ENCODE measurements at regions not wholly inside any gene's neighbourhood (a gene's known extent, or its start where the extent isn't known, plus 50 kb on each side); places are given as distances from the start of the nearest gene placed in this dataset.

- no peak overlapping the region for H3K14ac ChIP-seq (replicated peaks; ENCODE audit: low read depth, low read length)
Measured at GRCh38 chr3:135453326-135453725, 512.2 kb upstream of the PPP2R3A start.

More at GRCh38 chr3:135453326-135453725, 512.2 kb upstream of the PPP2R3A start:
- H2BK120ac ChIP-seq (ENCODE audit: low read depth, low read length): no peak overlapping the region
- H3K4me3 ChIP-seq (ENCODE audit: insufficient read depth, low read depth, low read length): no peak overlapping the region
- no peak for DNase-seq
- H3K36me3 ChIP-seq (ENCODE audit: control insufficient read depth, insufficient read depth, low read length): no peaks in the 10 kb centered on the region
- peaks cover 6% of the 10 kb centered on the region; the same call in 1 of the 2 replicates for H3K9me3 ChIP-seq (ENCODE audit: control insufficient read depth, insufficient read depth, low read length)
- no peak overlapping the region for H4K91ac ChIP-seq (ENCODE audit: insufficient read depth, low read depth, low read length)
- intact Hi-C loops (cut with micrococcal nuclease): no loop called here
- H3K4me2 ChIP-seq (ENCODE audit: low read depth, low read length): no peak overlapping the region
- no peak overlapping the region for H3K9ac ChIP-seq (ENCODE audit: low read depth, low read length)
- no peak overlapping the region for H4K8ac ChIP-seq (ENCODE audit: low read depth in 2 of 2, low read length in 2 of 2)
- CTCF ChIA-PET: no interaction called here
- POLR2A ChIA-PET (ENCODE audit: unreplicated experiment): no interaction called here
- no peaks in the 10 kb centered on the region for H3K27me3 ChIP-seq (ENCODE audit: control insufficient read depth, insufficient read depth, low read length)
- no TSS peak for BruUV-seq (replicated peaks)
- WGBS, 2 experiments (ENCODE audit: extremely low coverage in 2 of 2, insufficient read length in 1 of 2): no CpG with 5 or more reads among the region's 6 CpGs
- H2BK20ac ChIP-seq (ENCODE audit: low read depth, low read length): no peak overlapping the region
- no peak overlapping the region for H3K4ac ChIP-seq (ENCODE audit: low read depth, low read length)
- in situ Hi-C loops (cut with MboI; ENCODE audit: low sequenced_read_pairs): no loop called here
- no peak overlapping the region for H4K5ac ChIP-seq (ENCODE audit: low read depth, low read length)
- H2BK15ac ChIP-seq (ENCODE audit: low read depth, low read length): no peak overlapping the region
- no peaks in the 10 kb centered on the region for H3K79me1 ChIP-seq (ENCODE audit: low read depth in 1 of 2, low read length in 2 of 2)
- no peak overlapping the region for H2AK9ac ChIP-seq (replicated peaks; ENCODE audit: low read depth, low read length, poor library complexity)
- H2BK5ac ChIP-seq (ENCODE audit: low read depth, low read length, poor library complexity, severe bottlenecking): no peak overlapping the region
- no peak overlapping the region for H3K18ac ChIP-seq (ENCODE audit: low read depth, low read length)
- no peak for TF ChIP-seq POLR2A (IDR thresholded peaks at IDR 0.05; ENCODE audit: low read depth, low read length)
- no peak for TF ChIP-seq RCOR1 (IDR thresholded peaks at IDR 0.05; ENCODE audit: insufficient replicate concordance, low read length)
- no peak for TF ChIP-seq MAZ (IDR thresholded peaks at IDR 0.05; ENCODE audit: borderline replicate concordance, low read depth, low read length)
- no peak for TF ChIP-seq CHD1 (IDR thresholded peaks at IDR 0.05; ENCODE audit: low read depth, low read length)
- no peak for TF ChIP-seq CEBPB (IDR thresholded peaks at IDR 0.05; ENCODE audit: low read depth, low read length)
- no peak for TF ChIP-seq USF2 (IDR thresholded peaks at IDR 0.05; ENCODE audit: low read depth, low read length)
- no peak overlapping the region for H3K23ac ChIP-seq (ENCODE audit: low read depth, low read length)
- no peak overlapping the region for H3K56ac ChIP-seq (ENCODE audit: extremely low read depth, insufficient read depth, low read length)
- H3K9me1 ChIP-seq (ENCODE audit: insufficient read depth, low read length): no peaks in the 10 kb centered on the region
- H3K27ac ChIP-seq (ENCODE audit: insufficient read depth, low read length): no peak overlapping the region
- dilution Hi-C loops (cut with HindIII; ENCODE audit: low sequenced_read_pairs, unreplicated experiment): no loop called here
- H4K20me1 ChIP-seq (ENCODE audit: insufficient read depth, low read length): no peaks in the 10 kb centered on the region
- H2AK5ac ChIP-seq (ENCODE audit: low read depth, low read length): no peak overlapping the region
- H3K4me1 ChIP-seq (ENCODE audit: control insufficient read depth, insufficient read depth, low read length): no peaks in the 10 kb centered on the region
- no peak overlapping the region for H2AFZ ChIP-seq (replicated peaks; ENCODE audit: low read length, poor library complexity)
- ATAC-seq (ENCODE audit: low read depth): no peak
